PFSK-1 (cell line): ENCODE measurements at regions not wholly inside any gene's neighbourhood (a gene's known extent, or its start where the extent isn't known, plus 50 kb on each side); places are given as distances from the start of the nearest gene placed in this dataset.

ENCODE experiments used
- POLR2AphosphoS5 ChIP-seq: IDR thresholded peaks from 2 replicates; pipeline ENCODE4 v1.6.1; 2012; ENCODE audit warnings: low read depth, mild to moderate bottlenecking, control low read depth, low read length, moderate library complexity
- REST ChIP-seq, 2 experiments: IDR thresholded peaks; 2 replicates each; pipeline versions ENCODE4 v1.6.1 to v1.8.0; 2011 to 2012; ENCODE audit warnings: low read depth in 2 of 2, low read length in 2 of 2, control low read depth in 1 of 2, inconsistent platforms in 1 of 2, mild to moderate bottlenecking in 1 of 2, moderate library complexity in 1 of 2; ENCODE audit not compliant: insufficient read depth in 1 of 2

GRCh38 chr6:154649721-154650120 is 83.5 kb upstream of the SCAF8 start:
- TF ChIP-seq REST (IDR thresholded peaks at IDR 0.05; ENCODE audit: insufficient read depth in 1 of 2, low read depth in 2 of 2, low read length in 2 of 2) (no peak), POLR2AphosphoS5 (no peak)
